ENCODE measurements at regions not wholly inside any gene's neighbourhood (a gene's known extent, or its start where the extent isn't known, plus 50 kb on each side); places are given as distances from the start of the nearest gene placed in this dataset.

DNA sequence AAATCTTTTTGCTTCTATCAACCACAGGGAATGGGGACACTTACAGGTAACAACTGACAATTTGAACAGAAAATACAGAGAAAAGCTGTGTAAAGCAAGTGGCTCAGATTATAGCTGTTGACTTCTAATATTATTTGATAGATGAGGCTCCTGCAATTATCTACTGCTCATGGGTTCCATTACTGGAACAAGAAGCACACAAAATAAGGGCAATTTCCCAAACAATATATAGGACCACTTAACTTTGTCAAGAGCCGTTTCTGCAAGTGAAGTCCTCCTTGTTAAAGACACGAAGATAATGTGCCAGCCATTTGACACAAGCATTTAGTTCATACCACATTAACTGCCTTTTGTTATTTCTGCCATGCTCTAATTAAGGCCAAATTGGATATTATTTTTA, 315.5 kb upstream of the ARID1B start:
- H3K4me3 ChIP-seq, result no peak overlapping the region
- DNase-seq (ENCODE audit: low read depth in 1 of 2, low spot score in 1 of 2), result no peak
- no peak for ATAC-seq
- WGBS (ENCODE audit: missing lambda C conversion rate), result 14% methylated on average over 2 of the region's 2 CpGs
- no peak for FAIRE-seq
- TF ChIP-seq, protein P1, sequence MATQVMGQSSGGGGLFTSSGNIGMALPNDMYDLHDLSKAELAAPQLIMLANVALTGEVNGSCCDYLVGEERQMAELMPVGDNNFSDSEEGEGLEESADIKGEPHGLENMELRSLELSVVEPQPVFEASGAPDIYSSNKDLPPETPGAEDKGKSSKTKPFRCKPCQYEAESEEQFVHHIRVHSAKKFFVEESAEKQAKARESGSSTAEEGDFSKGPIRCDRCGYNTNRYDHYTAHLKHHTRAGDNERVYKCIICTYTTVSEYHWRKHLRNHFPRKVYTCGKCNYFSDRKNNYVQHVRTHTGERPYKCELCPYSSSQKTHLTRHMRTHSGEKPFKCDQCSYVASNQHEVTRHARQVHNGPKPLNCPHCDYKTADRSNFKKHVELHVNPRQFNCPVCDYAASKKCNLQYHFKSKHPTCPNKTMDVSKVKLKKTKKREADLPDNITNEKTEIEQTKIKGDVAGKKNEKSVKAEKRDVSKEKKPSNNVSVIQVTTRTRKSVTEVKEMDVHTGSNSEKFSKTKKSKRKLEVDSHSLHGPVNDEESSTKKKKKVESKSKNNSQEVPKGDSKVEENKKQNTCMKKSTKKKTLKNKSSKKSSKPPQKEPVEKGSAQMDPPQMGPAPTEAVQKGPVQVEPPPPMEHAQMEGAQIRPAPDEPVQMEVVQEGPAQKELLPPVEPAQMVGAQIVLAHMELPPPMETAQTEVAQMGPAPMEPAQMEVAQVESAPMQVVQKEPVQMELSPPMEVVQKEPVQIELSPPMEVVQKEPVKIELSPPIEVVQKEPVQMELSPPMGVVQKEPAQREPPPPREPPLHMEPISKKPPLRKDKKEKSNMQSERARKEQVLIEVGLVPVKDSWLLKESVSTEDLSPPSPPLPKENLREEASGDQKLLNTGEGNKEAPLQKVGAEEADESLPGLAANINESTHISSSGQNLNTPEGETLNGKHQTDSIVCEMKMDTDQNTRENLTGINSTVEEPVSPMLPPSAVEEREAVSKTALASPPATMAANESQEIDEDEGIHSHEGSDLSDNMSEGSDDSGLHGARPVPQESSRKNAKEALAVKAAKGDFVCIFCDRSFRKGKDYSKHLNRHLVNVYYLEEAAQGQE (IDR thresholded peaks at IDR 0.05), result no peak
- TF ChIP-seq, protein P2, sequence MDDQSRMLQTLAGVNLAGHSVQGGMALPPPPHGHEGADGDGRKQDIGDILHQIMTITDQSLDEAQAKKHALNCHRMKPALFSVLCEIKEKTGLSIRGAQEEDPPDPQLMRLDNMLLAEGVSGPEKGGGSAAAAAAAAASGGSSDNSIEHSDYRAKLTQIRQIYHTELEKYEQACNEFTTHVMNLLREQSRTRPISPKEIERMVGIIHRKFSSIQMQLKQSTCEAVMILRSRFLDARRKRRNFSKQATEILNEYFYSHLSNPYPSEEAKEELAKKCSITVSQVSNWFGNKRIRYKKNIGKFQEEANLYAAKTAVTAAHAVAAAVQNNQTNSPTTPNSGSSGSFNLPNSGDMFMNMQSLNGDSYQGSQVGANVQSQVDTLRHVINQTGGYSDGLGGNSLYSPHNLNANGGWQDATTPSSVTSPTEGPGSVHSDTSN (IDR thresholded peaks at IDR 0.05), result no peak
- TF ChIP-seq POLR2A (IDR thresholded peaks at IDR 0.05; ENCODE audit: low read length), result no peak
- TF ChIP-seq EP300 (IDR thresholded peaks at IDR 0.05), result no peak
- no peak for TF ChIP-seq RARB (CRISPR knock-in tag; IDR thresholded peaks at IDR 0.05)
- TF ChIP-seq BCL3 (IDR thresholded peaks at IDR 0.05), result no peak
- TF ChIP-seq EHMT2 (IDR thresholded peaks at IDR 0.05; ENCODE audit: low read depth), result no peak
- no peak for TF ChIP-seq HDAC2 (IDR thresholded peaks at IDR 0.05)
- TF ChIP-seq CBX2 (IDR thresholded peaks at IDR 0.05; ENCODE audit: borderline replicate concordance, low read depth), result no peak
- no peak for TF ChIP-seq RNF2 (IDR thresholded peaks at IDR 0.05; ENCODE audit: borderline replicate concordance, low read depth)
- no peak for TF ChIP-seq EHF (CRISPR knock-in tag; IDR thresholded peaks at IDR 0.05)
- TF ChIP-seq BHLHE40 (IDR thresholded peaks at IDR 0.05; ENCODE audit: low read depth, low read length), result no peak
- no peak for TF ChIP-seq RCOR1 (IDR thresholded peaks at IDR 0.05; ENCODE audit: low read depth, low read length)
- TF ChIP-seq ZNF302 (CRISPR knock-in tag; IDR thresholded peaks at IDR 0.05), result no peak
- no peak for TF ChIP-seq ESRRA (IDR thresholded peaks at IDR 0.05; ENCODE audit: borderline replicate concordance, low read length)
- H3K9me3 ChIP-seq, result no peaks in the 10 kb centered on the region
- H3K4me2 ChIP-seq, result no peak overlapping the region
- CTCF ChIA-PET, result no interaction called here
- no peak overlapping the region for H3K27ac ChIP-seq
- no peaks in the 10 kb centered on the region for H3K4me1 ChIP-seq
- POLR2A ChIA-PET, result no interaction called here

- Histone ChIP-seq H3K27ac (no peak overlapping the region), H3K9me3 (no peaks in the 10 kb centered on the region; the same call in 2 of the 3 replicates), H3K4me2 (no peak overlapping the region), H3K4me3 (no peak overlapping the region), H3K4me1 (no peaks in the 10 kb centered on the region)
- POLR2A ChIA-PET, result no interaction called here
- FAIRE-seq, result no peak
- no peak for ATAC-seq
- DNase-seq (ENCODE audit: low read depth in 1 of 2, low spot score in 1 of 2), result no peak
- TF ChIP-seq EP300 (IDR thresholded peaks at IDR 0.05) (no peak), ZSCAN20 (CRISPR knock-in tag; IDR thresholded peaks at IDR 0.05) (no peak), JUN (IDR thresholded peaks at IDR 0.05) (no peak), HOXA7 (CRISPR knock-in tag; IDR thresholded peaks at IDR 0.05) (no peak), POLR2A (IDR thresholded peaks at IDR 0.05; ENCODE audit: low read length) (no peak), CBX2 (IDR thresholded peaks at IDR 0.05; ENCODE audit: borderline replicate concordance, low read depth) (no peak)
- CTCF ChIA-PET, result interaction anchor here (1.8 kb wide), 1 partner anchor 11 kb away, joined by 4 read pairs; no protein-coding TSS in a partner anchor
Observed at GRCh38 chr6:156457601-156458000, 319.6 kb upstream of the ARID1B start.

DNA sequence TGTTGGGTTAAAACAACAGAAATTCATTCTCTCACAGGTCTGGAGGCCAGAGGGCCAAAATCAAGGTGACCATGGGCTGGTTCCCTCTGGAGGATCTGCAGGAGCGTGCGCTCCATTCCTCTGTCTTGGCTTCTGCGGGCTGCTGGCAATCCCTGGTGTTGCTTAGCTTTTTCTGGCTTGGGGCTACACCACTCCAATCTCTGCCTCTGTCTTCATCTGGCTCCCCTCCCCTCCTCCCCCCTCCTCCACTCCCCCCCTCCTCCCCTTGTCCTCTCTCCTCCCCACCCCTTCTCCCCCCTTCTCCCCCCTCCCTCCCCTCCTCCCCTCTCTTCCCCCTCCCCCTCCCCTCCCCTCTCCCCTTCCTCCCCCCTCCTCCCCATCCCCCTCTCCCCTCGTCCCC, 321.3 kb upstream of the ARID1B start:
- Histone ChIP-seq H3K4me3 (no peak overlapping the region), H3K4me1 (no peaks in the 10 kb centered on the region), H3K27ac (no peak overlapping the region), H3K9me3 (no peaks in the 10 kb centered on the region; the same call in 2 of the 3 replicates), H3K4me2 (no peak overlapping the region)
- ChIA-PET POLR2A (no interaction called here), CTCF (no interaction called here)
- DNase-seq (ENCODE audit: low read depth in 1 of 2, low spot score in 1 of 2), result no peak
- ATAC-seq, result no peak
- WGBS (ENCODE audit: missing lambda C conversion rate), result 77% methylated on average over 3 of the region's 4 CpGs
- FAIRE-seq, result no peak
- TF ChIP-seq POLR2A (IDR thresholded peaks at IDR 0.05; ENCODE audit: low read length), result no peak

All from A549 (cell line).